Naive thymus-derived CD8-positive, alpha-beta T cell (primary cell): ENCODE measurements at regions not wholly inside any gene's neighbourhood (a gene's known extent, or its start where the extent isn't known, plus 50 kb on each side); places are given as distances from the start of the nearest gene placed in this dataset.

Experiments
- ATAC-seq, 2 donors: fragments of 150-1000 bp; cut with Tn5 transposase in 1 of 2; sonication (Bioruptor Pico), chemical (Tn5 transposase) in 1 of 2; 1 replicate in 1 of 2; 2 replicates in 1 of 2; pipeline ENCODE4 v1.10.0; 2021; ENCODE audit warnings: mild to moderate bottlenecking in 2 of 2, moderate library complexity in 2 of 2
- POLR2A ChIA-PET: fragments of 350-600 bp; sonication (Branson Sonifier 250); formaldehyde crosslinking; loops from one replicate; lab custom pipeline; 2021; ENCODE audit warnings: antibody characterized with exemption; lab: Charles Lee
- DNase-seq, 10 donors: peaks; one replicate each; pipeline versions ENCODE4 v3.0.0 to v3.0.0-alpha.2; 2020 to 2022
- H3K27ac Mint-ChIP-seq, 10 donors: one replicate each; pipeline ENCODE4 v1.8.0; 2020 to 2022; ENCODE audit warnings: mild to moderate bottlenecking in 10 of 10, mixed read lengths in 10 of 10, moderate library complexity in 4 of 10, inconsistent platforms in 1 of 10
- H3K27me3 Mint-ChIP-seq, 5 donors: one replicate each; pipeline ENCODE4 v1.8.0; 2021 to 2022; ENCODE audit warnings: mixed read lengths in 5 of 5
- H3K36me3 Mint-ChIP-seq, 3 donors: one replicate each; pipeline ENCODE4 v1.8.0; 2020 to 2022; ENCODE audit warnings: mixed read lengths in 3 of 3, mild to moderate bottlenecking in 2 of 3, inconsistent platforms in 1 of 3
- H3K4me1 Mint-ChIP-seq, 4 donors: one replicate each; pipeline ENCODE4 v1.8.0; 2021 to 2022; ENCODE audit warnings: mixed read lengths in 4 of 4
- H3K4me3 Mint-ChIP-seq, 10 donors: one replicate each; pipeline ENCODE4 v1.8.0; 2020 to 2022; ENCODE audit warnings: mild to moderate bottlenecking in 10 of 10, mixed read lengths in 10 of 10, moderate library complexity in 6 of 10, inconsistent platforms in 1 of 10
- H3K9me3 Mint-ChIP-seq, 9 donors: one replicate each; pipeline ENCODE4 v1.8.0; 2020 to 2022; ENCODE audit warnings: mixed read lengths in 9 of 9, mild to moderate bottlenecking in 3 of 9, inconsistent platforms in 1 of 9, moderate library complexity in 1 of 9

DNA sequence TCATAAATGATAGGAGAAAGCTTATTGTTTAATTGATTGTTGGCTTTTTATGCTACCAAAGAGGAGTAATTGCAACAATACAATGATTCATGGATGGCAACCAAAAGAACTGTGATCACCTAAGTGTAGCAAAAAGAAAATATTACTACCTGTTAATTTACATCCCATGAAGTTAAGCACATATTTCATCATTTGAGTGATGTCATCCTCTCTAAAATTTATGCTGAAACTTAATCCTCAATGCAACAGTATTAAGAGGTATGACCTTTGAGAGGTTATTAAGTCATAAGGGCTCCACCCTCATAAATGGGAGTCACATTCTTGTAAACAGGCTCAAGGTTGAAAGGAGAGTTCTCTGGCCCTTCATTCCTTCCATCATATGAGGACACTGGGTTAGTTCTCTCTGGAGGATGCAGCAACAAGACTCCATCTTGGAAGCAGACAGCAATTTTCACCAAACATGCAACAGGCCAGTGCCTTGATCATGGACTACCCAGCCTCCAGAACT lies 190.6 kb upstream of the GRIK2 start:
- Mint-ChIP-seq H3K4me3 (no peak overlapping the region), H3K27ac (no peak overlapping the region), H3K36me3 (no peaks in the 10 kb centered on the region), H3K9me3 (peaks cover 0 to 10% (median 0%) of the 10 kb centered on the region in 9 donors), H3K27me3 (peaks cover 0 to 4% (median 0%) of the 10 kb centered on the region in 5 donors), H3K4me1 (no peaks in the 10 kb centered on the region)
- POLR2A ChIA-PET: no interaction called here
- DNase-seq: no peak
- no peak for ATAC-seq

DNA sequence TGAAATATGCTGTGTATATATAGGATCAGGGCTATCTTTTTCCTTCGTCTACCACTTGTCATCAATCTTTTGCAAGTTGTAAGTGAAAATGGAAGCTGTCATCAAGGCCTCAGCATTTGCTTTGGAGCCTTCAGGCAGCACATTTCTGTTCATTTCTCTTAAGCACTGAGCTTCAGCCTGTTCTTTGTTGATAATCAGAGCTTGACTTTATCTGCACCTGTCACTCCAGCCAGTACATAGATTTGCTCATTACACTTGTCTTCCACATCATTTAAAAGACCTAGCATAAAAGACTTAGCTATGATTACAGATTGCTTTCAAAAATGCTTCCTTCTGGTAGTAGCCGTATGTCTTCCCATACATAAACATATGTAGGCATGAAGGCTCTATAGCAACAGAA lies 189.8 kb upstream of the GRIK2 start:
- Mint-ChIP-seq H3K9me3 (peaks cover 0 to 10% (median 0%) of the 10 kb centered on the region in 9 donors), H3K4me1 (no peaks in the 10 kb centered on the region), H3K4me3 (no peak overlapping the region), H3K36me3 (no peaks in the 10 kb centered on the region), H3K27ac (no peak overlapping the region), H3K27me3 (peaks cover 0 to 4% (median 0%) of the 10 kb centered on the region in 5 donors)
- DNase-seq (no peak), ATAC-seq (no peak)
- POLR2A ChIA-PET: interaction anchor here (0.5 kb wide), 1 partner anchor 68 kb away, joined by 5 read pairs; no protein-coding TSS in a partner anchor

DNA sequence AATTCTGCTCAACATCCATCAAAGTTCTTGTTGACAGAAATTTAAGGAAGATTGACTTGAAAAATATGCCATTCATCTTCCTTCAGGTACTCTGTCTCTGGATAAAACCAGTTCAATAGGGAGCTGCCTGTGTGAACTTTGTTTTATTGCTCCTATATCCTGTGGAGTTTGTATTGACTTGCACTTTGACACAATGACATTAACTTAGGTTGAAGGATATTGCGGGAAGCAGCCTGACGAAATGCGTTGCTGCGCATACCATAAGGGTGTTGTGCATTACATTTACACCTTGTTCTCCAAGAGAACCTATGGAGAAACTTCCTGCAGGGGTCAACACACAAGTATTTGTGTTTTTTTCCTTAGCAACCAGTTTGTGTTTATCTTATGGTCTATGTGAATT lies 185.4 kb upstream of the GRIK2 start:
- Mint-ChIP-seq H3K27ac (no peak overlapping the region), H3K4me3 (no peak overlapping the region), H3K4me1 (no peaks in the 10 kb centered on the region), H3K36me3 (no peaks in the 10 kb centered on the region), H3K9me3 (peaks cover 0 to 10% (median 0%) of the 10 kb centered on the region in 9 donors), H3K27me3 (no peaks in the 10 kb centered on the region)
- DNase-seq (no peak), ATAC-seq (no peak)
- POLR2A ChIA-PET: no interaction called here

DNA sequence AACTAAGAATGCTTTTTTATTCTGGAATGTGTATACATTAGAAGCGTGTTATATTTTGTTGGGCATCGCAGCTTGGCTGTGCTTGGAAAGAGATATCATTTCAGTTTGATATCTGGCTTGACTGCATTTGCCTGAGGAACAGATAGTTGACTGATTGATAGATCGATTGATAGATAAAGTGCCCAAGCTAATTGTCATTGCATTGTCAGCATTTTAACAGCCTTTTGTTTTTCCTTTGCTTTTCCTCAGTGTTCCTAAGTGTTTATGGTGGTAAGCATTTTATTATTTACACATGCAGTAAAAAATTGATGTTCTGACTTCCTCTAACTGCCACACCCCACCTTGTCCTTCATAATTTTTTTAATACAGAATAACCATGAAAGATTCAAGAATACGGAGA lies 180.9 kb upstream of the GRIK2 start:
- Mint-ChIP-seq H3K4me1 (no peaks in the 10 kb centered on the region), H3K27ac (no peak overlapping the region), H3K4me3 (no peak overlapping the region), H3K27me3 (no peaks in the 10 kb centered on the region), H3K36me3 (no peaks in the 10 kb centered on the region), H3K9me3 (peaks cover 0 to 4% (median 0%) of the 10 kb centered on the region in 9 donors)
- POLR2A ChIA-PET: no interaction called here
- ATAC-seq: no peak
- DNase-seq: no peak

DNA sequence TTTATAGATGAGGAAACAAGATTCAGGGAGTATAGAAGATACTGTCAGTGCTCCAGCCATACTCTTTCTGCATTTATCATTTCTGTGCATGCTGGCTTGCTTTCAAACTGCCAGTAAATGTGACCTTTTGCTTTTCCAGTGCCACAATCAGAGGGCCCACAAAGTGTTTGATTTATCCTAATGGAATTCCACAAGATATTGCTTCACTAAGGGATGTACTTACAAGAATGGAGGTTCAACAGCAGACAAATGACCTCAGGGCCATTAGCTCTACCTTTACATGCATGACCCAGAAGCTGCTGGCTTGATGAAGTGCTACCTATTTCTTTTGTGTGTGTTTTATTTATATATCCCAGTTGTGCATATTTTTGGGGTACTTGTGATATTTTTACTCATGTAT lies 171.5 kb upstream of the GRIK2 start:
- Mint-ChIP-seq H3K4me3 (no peak overlapping the region), H3K27ac (no peak overlapping the region), H3K9me3 (peaks cover 0 to 21% (median 7%) of the 10 kb centered on the region in 9 donors), H3K27me3 (peaks cover 0 to 2% (median 0%) of the 10 kb centered on the region in 5 donors), H3K36me3 (no peaks in the 10 kb centered on the region), H3K4me1 (no peaks in the 10 kb centered on the region)
- ATAC-seq (no peak), DNase-seq (no peak)
- POLR2A ChIA-PET: no interaction called here

DNA sequence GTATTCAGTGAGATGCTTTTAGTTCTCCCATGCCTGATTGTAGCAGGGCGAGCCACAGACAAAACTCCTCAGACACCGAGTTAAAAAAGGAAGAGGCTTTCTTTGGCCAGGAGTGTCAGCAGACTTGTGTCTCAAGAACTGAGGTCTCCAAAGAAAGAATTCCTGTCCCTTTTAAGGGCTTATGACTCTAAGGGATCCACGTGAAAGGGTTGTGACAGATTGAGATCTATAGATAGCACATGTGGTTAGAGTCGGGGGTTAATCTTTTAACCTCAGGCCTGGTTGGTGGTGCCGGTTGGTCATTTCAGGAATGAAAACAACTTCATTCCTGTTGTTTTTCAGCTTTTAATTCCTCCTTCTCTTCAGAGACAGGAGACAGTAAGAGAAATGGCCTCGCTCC lies 168.8 kb upstream of the GRIK2 start:
- Mint-ChIP-seq H3K27ac (no peak overlapping the region), H3K4me1 (no peaks in the 10 kb centered on the region), H3K9me3 (peaks cover 0 to 27% (median 8%) of the 10 kb centered on the region in 9 donors), H3K36me3 (no peaks in the 10 kb centered on the region), H3K4me3 (no peak overlapping the region), H3K27me3 (peaks cover 0 to 3% (median 0%) of the 10 kb centered on the region in 5 donors)
- POLR2A ChIA-PET: no interaction called here
- ATAC-seq: no peak
- no peak for DNase-seq

DNA sequence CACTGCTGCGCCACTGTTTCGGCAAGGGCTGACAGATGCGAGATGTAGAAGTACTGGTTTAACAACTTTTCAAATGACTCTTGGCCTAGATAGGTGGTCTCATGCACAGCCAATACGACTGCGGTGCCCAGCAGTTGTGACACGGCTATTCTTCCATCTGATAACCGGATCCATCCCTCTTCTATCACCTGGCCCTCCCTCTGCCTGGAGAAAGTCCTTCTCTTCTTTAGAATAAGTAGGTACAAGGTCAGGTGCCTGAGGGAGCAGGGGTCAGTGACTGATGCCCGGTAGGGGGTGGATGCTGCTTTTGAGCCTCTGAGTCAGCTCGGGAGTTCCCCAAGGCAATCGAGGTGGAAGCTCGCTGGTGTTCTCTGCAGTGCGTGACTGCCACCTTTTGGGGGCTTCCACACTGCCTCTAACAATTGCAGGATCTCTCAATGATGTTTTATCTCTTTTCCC lies 166.8 kb upstream of the GRIK2 start:
- Mint-ChIP-seq H3K27ac (no peak overlapping the region), H3K4me1 (no peaks in the 10 kb centered on the region), H3K9me3 (peaks cover 0 to 27% (median 8%) of the 10 kb centered on the region in 9 donors), H3K4me3 (no peak overlapping the region), H3K27me3 (peaks cover 0 to 3% (median 0%) of the 10 kb centered on the region in 5 donors), H3K36me3 (no peaks in the 10 kb centered on the region)
- POLR2A ChIA-PET: no interaction called here
- ATAC-seq: no peak
- DNase-seq: no peak

DNA sequence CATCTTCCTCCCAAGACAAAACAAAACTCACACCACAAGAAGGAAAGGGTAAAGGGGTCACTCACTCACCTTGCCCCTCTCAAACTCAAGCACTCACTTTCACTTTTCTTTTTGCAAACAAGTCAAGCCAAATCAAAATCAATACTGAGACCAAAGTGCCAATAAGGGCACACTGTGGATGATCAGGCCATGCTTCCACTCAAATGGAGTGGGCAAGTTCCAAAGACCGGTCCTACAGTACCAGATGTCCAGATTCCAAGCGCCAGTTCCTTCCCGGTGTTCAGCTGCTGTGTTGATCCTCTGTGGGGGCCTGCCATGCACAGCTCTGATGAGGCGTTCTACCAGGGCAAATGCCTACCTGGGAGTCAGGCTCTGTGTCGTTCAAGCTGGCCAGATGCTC lies 162.6 kb upstream of the GRIK2 start:
- Mint-ChIP-seq H3K36me3 (no peaks in the 10 kb centered on the region), H3K9me3 (peaks cover 0 to 14% (median 0%) of the 10 kb centered on the region in 9 donors), H3K4me3 (no peak overlapping the region), H3K4me1 (no peaks in the 10 kb centered on the region), H3K27ac (peak overlapping the region in 1 of 10 donors; percentile 92), H3K27me3 (peaks cover 0 to 3% (median 0%) of the 10 kb centered on the region in 5 donors)
- DNase-seq (no peak), ATAC-seq (no peak)
- POLR2A ChIA-PET: no interaction called here

DNA sequence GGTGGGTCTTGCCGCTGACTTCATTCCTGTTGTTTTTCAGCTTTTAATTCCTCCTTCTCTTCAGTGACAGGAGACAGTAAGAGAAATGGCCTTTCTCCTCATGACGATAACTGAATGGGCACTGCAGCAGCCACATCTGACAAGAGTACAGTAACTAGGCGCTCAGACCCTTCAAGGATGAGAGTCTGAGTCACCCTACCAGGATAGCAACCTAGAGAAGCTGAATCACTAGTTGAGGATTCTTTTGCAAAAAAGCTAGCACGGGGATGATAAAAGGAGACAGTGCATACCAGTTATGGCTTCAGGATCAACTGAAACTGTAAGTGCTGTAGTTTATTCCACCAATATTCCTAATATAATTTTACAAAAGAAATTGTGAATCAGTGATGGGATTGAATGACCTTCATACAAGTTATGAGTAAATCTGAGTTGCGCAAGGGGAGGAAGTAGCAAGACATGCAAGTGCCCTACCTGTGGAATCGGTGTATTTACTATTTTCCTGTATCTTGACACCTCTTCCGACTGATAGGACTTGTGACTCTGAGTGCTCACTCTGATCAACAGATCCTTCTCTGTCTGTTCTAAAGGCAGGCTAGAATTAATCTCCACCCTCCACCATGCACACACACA lies 161.8 kb upstream of the GRIK2 start:
- no peaks in the 10 kb centered on the region for H3K4me1 Mint-ChIP-seq
- no peak for ATAC-seq
- peaks cover 0 to 6% (median 0%) of the 10 kb centered on the region in 9 donors for H3K9me3 Mint-ChIP-seq
- no peak overlapping the region for H3K4me3 Mint-ChIP-seq
- H3K27ac Mint-ChIP-seq: no peak overlapping the region
- H3K27me3 Mint-ChIP-seq: peaks cover 0 to 3% (median 0%) of the 10 kb centered on the region in 5 donors
- DNase-seq: no peak
- POLR2A ChIA-PET: no interaction called here
- H3K36me3 Mint-ChIP-seq: no peaks in the 10 kb centered on the region

DNA sequence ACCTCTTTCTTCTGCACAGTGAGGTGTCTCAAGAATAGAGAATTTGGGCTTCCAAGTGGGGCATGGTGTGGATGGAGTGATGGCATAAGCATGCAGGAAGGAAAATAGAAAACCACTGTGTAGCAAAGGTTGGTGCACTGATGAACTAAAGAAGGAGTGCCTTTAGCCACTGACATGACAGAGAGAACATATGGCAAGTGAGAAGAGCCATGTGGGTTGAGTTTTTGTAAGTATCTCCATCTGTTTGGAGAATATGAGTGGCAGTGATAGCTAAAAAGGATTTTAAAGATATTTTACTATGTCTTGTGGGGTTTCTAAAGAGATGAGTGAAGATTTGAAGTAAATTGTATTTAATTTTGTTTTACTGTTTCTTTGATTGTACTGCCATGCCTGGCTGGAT lies 160.5 kb upstream of the GRIK2 start:
- no peaks in the 10 kb centered on the region for H3K4me1 Mint-ChIP-seq
- POLR2A ChIA-PET: no interaction called here
- no peak overlapping the region for H3K27ac Mint-ChIP-seq
- ATAC-seq: no peak
- H3K9me3 Mint-ChIP-seq: peaks cover 0 to 2% (median 0%) of the 10 kb centered on the region in 9 donors
- H3K27me3 Mint-ChIP-seq: peaks cover 0 to 2% (median 0%) of the 10 kb centered on the region in 5 donors
- DNase-seq: no peak
- H3K4me3 Mint-ChIP-seq: no peak overlapping the region
- no peaks in the 10 kb centered on the region for H3K36me3 Mint-ChIP-seq

DNA sequence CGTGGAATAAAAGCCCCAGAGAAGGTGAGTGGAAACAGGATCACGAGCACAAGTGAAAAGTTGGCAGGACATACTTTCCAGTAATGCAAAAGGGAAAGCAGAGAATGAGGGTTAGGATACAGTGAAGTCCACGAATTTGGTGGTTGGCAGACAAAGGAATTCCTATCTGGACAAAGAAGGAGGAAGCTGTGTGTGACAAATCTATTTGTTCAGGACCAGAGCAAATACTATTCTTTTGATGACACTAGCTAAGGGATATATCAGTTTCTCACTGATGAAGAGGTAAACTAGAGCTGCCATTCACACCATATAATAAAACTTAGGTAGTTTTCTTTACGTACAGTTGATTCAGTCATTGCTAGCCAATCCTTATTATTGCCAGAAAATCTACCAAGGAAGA lies 156.8 kb upstream of the GRIK2 start:
- H3K9me3 Mint-ChIP-seq: no peaks in the 10 kb centered on the region
- H3K4me1 Mint-ChIP-seq: no peaks in the 10 kb centered on the region
- ATAC-seq: no peak
- no peaks in the 10 kb centered on the region for H3K27me3 Mint-ChIP-seq
- H3K4me3 Mint-ChIP-seq: no peak overlapping the region
- H3K27ac Mint-ChIP-seq: no peak overlapping the region
- H3K36me3 Mint-ChIP-seq: no peaks in the 10 kb centered on the region
- POLR2A ChIA-PET: no interaction called here
- DNase-seq: no peak

DNA sequence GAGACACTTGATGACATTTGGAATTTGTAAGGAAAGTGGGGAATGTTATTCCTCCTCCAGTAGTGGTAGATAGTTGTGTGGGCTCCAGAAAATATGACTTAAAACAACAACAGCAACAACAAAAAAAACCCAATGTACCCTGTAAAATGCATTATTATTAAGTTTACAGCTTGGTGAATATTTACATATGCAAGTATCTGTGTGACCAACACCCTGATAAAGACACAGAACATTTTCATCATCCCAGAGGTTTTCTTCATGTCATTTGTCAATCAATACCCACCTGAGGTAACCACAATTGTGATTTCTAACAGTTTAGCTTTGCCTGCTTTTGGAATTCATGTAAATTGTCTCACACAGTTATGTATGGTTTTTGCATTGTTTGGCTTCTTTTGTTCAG lies 152.1 kb upstream of the GRIK2 start:
- H3K9me3 Mint-ChIP-seq: peaks cover 0 to 3% (median 0%) of the 10 kb centered on the region in 9 donors
- H3K4me3 Mint-ChIP-seq: no peak overlapping the region
- H3K27ac Mint-ChIP-seq: no peak overlapping the region
- ATAC-seq: no peak
- H3K27me3 Mint-ChIP-seq: no peaks in the 10 kb centered on the region
- H3K36me3 Mint-ChIP-seq: no peaks in the 10 kb centered on the region
- no peaks in the 10 kb centered on the region for H3K4me1 Mint-ChIP-seq
- no peak for DNase-seq
- POLR2A ChIA-PET: no interaction called here

DNA sequence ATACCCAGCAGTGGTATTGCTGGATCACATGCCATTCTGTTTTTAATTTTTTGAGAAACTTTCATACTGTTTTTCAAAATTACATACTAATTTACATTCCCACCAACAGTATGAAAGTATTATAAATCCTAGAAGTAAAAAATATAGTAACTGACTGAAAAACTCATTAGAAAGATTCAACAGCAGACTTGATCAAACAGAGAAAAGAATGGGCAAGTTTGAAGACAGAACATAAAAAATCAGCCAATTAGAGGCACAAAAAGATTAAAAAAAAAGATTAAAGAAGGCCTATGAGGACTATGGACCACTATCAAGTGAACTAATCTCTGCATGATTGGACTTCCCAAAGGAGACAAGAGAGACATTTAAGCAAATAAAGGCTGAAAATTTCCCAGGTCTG lies 144.0 kb upstream of the GRIK2 start:
- peaks cover 0 to 20% (median 3%) of the 10 kb centered on the region in 3 donors for H3K36me3 Mint-ChIP-seq
- no peaks in the 10 kb centered on the region for H3K4me1 Mint-ChIP-seq
- DNase-seq: no peak

DNA sequence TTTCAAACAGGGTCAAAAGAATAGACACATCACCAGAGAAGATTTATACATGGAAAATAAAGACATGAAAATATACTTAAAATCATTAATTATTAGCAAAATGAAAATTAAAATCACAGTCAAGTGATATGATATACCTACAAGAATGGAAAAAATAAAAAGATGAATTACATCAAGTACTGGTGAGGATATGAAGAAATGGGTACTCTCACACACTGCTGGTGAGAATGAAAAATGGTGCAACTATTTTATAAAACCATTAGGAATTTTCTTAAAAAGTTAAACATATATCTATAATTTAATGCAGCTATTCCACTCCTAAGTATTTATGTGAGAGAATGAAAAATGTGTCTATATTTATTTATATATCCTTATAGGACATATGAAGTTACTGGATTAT lies 136.3 kb upstream of the GRIK2 start:
- Mint-ChIP-seq H3K27ac (no peak overlapping the region), H3K9me3 (peaks cover 7 to 50% (median 14%) of the 10 kb centered on the region in 9 donors), H3K27me3 (no peaks in the 10 kb centered on the region), H3K4me3 (no peak overlapping the region), H3K4me1 (no peaks in the 10 kb centered on the region), H3K36me3 (peaks cover 0 to 9% (median 3%) of the 10 kb centered on the region in 3 donors)
- POLR2A ChIA-PET: no interaction called here
- DNase-seq (no peak), ATAC-seq (no peak)

More for the DNA sequence above, 144.0 kb upstream of the GRIK2 start:
- POLR2A ChIA-PET: no interaction called here
- Mint-ChIP-seq H3K27ac (no peak overlapping the region), H3K27me3 (no peaks in the 10 kb centered on the region), H3K9me3 (peaks cover 0 to 42% (median 29%) of the 10 kb centered on the region in 9 donors), H3K4me3 (no peak overlapping the region)
- ATAC-seq: no peak
